HCT116 (cell line): ENCODE measurements at regions not wholly inside any gene's neighbourhood (a gene's known extent, or its start where the extent isn't known, plus 50 kb on each side); places are given as distances from the start of the nearest gene placed in this dataset.

Experiments used
- ATAC-seq: fragments of 200-7000 bp; cut with Tn5 transposase; 2 replicates; pipeline ENCODE4 v1.9.1; 2020; ENCODE audit warnings: mild to moderate bottlenecking, moderate library complexity
- BruUV-seq: library from RNA; stranded (reverse); fragments of 400-500 nt; replicated peaks from 2 replicates; lab custom pipeline; 2021; lab: Mats Ljungman, UMichigan
- CTCF ChIA-PET: fragments of 300-600 bp; sonication (Branson Sonifier 250); formaldehyde crosslinking; loops from one replicate; lab custom pipeline; 2021; ENCODE audit warnings: antibody characterized with exemption; lab: Charles Lee
- POLR2A ChIA-PET: fragments of 300-600, 350-600 bp; sonication (Branson Sonifier 250); formaldehyde crosslinking; loops from one replicate; lab custom pipeline; 2021; ENCODE audit warnings: antibody characterized with exemption; lab: Charles Lee
- RAD21 ChIA-PET, 2 experiments: fragments of 300-600 bp; sonication (Branson Sonifier 250); formaldehyde crosslinking; loops; one replicate each; lab custom pipeline; 2023; ENCODE audit warnings: low total read pairs in 2 of 2; ENCODE audit not compliant: uncharacterized antibody in 2 of 2, unreplicated experiment in 2 of 2, low non-redundant PET in 1 of 2; lab: Charles Lee
- DNase-seq: peaks from one replicate; pipeline ENCODE4 v3.0.0-alpha.2; 2010; ENCODE audit warnings: low read depth, low spot score
- H2AFZ ChIP-seq: fragments of 200-600 bp; shearing (Covaris generic), sonication (generic); 2 replicates; pipeline ENCODE4 v1.6.1; 2017; ENCODE audit warnings: low read depth, mixed run types, mixed read lengths, antibody characterized with exemption, low read length; ENCODE audit not compliant: poor library complexity, severe bottlenecking
- H3K27ac ChIP-seq: 2 replicates; pipeline ENCODE4 v1.5.1; 2012; ENCODE audit warnings: low read depth, low read length
- H3K27me3 ChIP-seq: fragments of 200-600 bp; sonication (generic); 2 replicates; pipeline ENCODE4 v1.6.1; 2016; ENCODE audit warnings: mixed run types, low read length, mixed read lengths; ENCODE audit not compliant: insufficient read depth
- H3K36me3 ChIP-seq, 2 experiments: fragments of 200-500 bp in 1 of 2; fragments of 200-600 bp in 1 of 2; sonication (Bioruptor generic) in 1 of 2; sonication (generic) in 1 of 2; 2 replicates each; pipeline versions ENCODE4 v1.5.1 to v1.6.1; 2014 to 2016; ENCODE audit warnings: low read length in 2 of 2, inconsistent platforms in 1 of 2, mixed read lengths in 1 of 2, mixed run types in 1 of 2; ENCODE audit not compliant: insufficient read depth in 2 of 2, control insufficient read depth in 1 of 2
- H3K4me1 ChIP-seq, 2 experiments: fragments of 200-600 bp in 1 of 2; sonication (generic) in 1 of 2; 2 replicates each; pipeline versions ENCODE4 v1.5.1 to v1.6.1; 2012 to 2017; ENCODE audit warnings: low read length in 2 of 2, inconsistent platforms in 1 of 2, mild to moderate bottlenecking in 1 of 2, mixed read lengths in 1 of 2, mixed run types in 1 of 2, moderate library complexity in 1 of 2; ENCODE audit not compliant: insufficient read depth in 2 of 2, control insufficient read depth in 1 of 2
- H3K4me2 ChIP-seq: fragments of 200-600 bp; sonication (generic); 2 replicates; pipeline ENCODE4 v1.6.1; 2017; ENCODE audit warnings: mixed run types, low read length, mixed read lengths
- H3K4me3 ChIP-seq, 2 experiments: fragments of 200-600 bp in 1 of 2; sonication (generic) in 1 of 2; replicated peaks in 1 of 2; 2 replicates each; pipeline ENCODE4 v1.5.1; 2011 to 2016; ENCODE audit warnings: low read length in 2 of 2, control low read depth in 1 of 2, low read depth in 1 of 2, mild to moderate bottlenecking in 1 of 2, mixed read lengths in 1 of 2, mixed run types in 1 of 2
- H3K79me2 ChIP-seq: fragments of 200-600 bp; sonication (generic); 2 replicates; pipeline ENCODE4 v1.6.1; 2017; ENCODE audit warnings: mild to moderate bottlenecking, mixed run types, low read length, moderate library complexity, mixed read lengths; ENCODE audit not compliant: insufficient read depth
- H3K9ac ChIP-seq: fragments of 200-600 bp; sonication (generic); 2 replicates; pipeline ENCODE4 v1.6.1; 2016; ENCODE audit warnings: low read length, mixed read lengths
- H3K9me2 ChIP-seq: fragments of 200-600 bp; sonication (generic), shearing (Covaris generic); 2 replicates; pipeline ENCODE4 v1.6.1; 2017; ENCODE audit warnings: mixed run types, mild to moderate bottlenecking, moderate library complexity; ENCODE audit not compliant: insufficient read depth
- H3K9me3 ChIP-seq, 2 experiments: fragments of 200-500 bp in 1 of 2; fragments of 200-600 bp in 1 of 2; sonication (Bioruptor generic) in 1 of 2; sonication (generic) in 1 of 2; 2 replicates each; pipeline ENCODE4 v1.6.1; 2014 to 2017; ENCODE audit warnings: low read length in 2 of 2, mixed read lengths in 2 of 2, inconsistent platforms in 1 of 2, low read depth in 1 of 2, mild to moderate bottlenecking in 1 of 2, mixed run types in 1 of 2, moderate library complexity in 1 of 2; ENCODE audit not compliant: control insufficient read depth in 1 of 2, insufficient read depth in 1 of 2
- H4K20me1 ChIP-seq: fragments of 200-600 bp; sonication (generic), shearing (Covaris generic); 2 replicates; pipeline ENCODE4 v1.6.1; 2017; ENCODE audit warnings: mixed run types, mild to moderate bottlenecking, moderate library complexity; ENCODE audit not compliant: insufficient read depth
- CBX3 ChIP-seq: IDR thresholded peaks from 2 replicates; pipeline ENCODE4 v1.6.1; 2012; ENCODE audit warnings: low read depth
- CEBPB ChIP-seq: IDR thresholded peaks from 2 replicates; pipeline ENCODE4 v1.6.1; 2012; ENCODE audit warnings: low read depth
- ELF1 ChIP-seq: IDR thresholded peaks from 2 replicates; pipeline ENCODE4 v1.6.1; 2012; ENCODE audit warnings: low read depth, borderline replicate concordance
- EZH2 ChIP-seq: fragments of 200-600 bp; sonication (generic); IDR thresholded peaks from 2 replicates; pipeline ENCODE4 v1.6.1; 2017; ENCODE audit warnings: antibody characterized with exemption, mixed run types
- EZH2phosphoT487 ChIP-seq: fragments of 200-600 bp; IDR thresholded peaks from 2 replicates; pipeline ENCODE4 v1.6.1; 2018; ENCODE audit warnings: antibody characterized with exemption, borderline replicate concordance
- FOSL1 ChIP-seq: IDR thresholded peaks from 2 replicates; pipeline ENCODE4 v1.6.1; 2012; ENCODE audit warnings: low read depth
- POLR2A ChIP-seq: IDR thresholded peaks from 2 replicates; pipeline ENCODE4 v1.7.0; 2011; ENCODE audit warnings: borderline replicate concordance; ENCODE audit not compliant: insufficient read depth, insufficient read length; ENCODE audit errors: extremely low read depth
- RAD21 ChIP-seq: IDR thresholded peaks from 2 replicates; pipeline ENCODE4 v1.6.1; 2012; ENCODE audit warnings: low read depth, mild to moderate bottlenecking
- REST ChIP-seq: IDR thresholded peaks from 2 replicates; pipeline ENCODE4 v1.6.1; 2012; ENCODE audit warnings: low read depth
- SP1 ChIP-seq: IDR thresholded peaks from 2 replicates; pipeline ENCODE4 v1.6.1; 2012; ENCODE audit warnings: low read depth
- SRF ChIP-seq: IDR thresholded peaks from 2 replicates; pipeline ENCODE4 v1.6.1; 2012; ENCODE audit warnings: low read depth
- TCF7L2 ChIP-seq: IDR thresholded peaks from 2 replicates; pipeline ENCODE4 v1.7.0; 2011; ENCODE audit warnings: borderline replicate concordance, inconsistent platforms; ENCODE audit not compliant: insufficient read depth, insufficient read length; ENCODE audit errors: extremely low read depth
- YY1 ChIP-seq: IDR thresholded peaks from 2 replicates; pipeline ENCODE4 v1.6.1; 2011; ENCODE audit warnings: low read length, low read depth, moderate library complexity, mild to moderate bottlenecking; ENCODE audit not compliant: insufficient replicate concordance; ENCODE audit errors: extremely low read depth
- intact Hi-C: fragments of 100-400 bp; cut with micrococcal nuclease; formaldehyde crosslinking; loops from 2 replicates; pipeline ENCODE4 v1.10.0; 2022
- TF ChIP-seq, protein P1 (sequence below): IDR thresholded peaks from 2 replicates; pipeline ENCODE4 v1.6.1; 2011; ENCODE audit warnings: mild to moderate bottlenecking, low read length, moderate library complexity; ENCODE audit not compliant: insufficient replicate concordance; ENCODE audit errors: extremely low read depth
- TF ChIP-seq, protein P2 (sequence below): IDR thresholded peaks from 2 replicates; pipeline ENCODE4 v1.6.1; 2012

DNA sequence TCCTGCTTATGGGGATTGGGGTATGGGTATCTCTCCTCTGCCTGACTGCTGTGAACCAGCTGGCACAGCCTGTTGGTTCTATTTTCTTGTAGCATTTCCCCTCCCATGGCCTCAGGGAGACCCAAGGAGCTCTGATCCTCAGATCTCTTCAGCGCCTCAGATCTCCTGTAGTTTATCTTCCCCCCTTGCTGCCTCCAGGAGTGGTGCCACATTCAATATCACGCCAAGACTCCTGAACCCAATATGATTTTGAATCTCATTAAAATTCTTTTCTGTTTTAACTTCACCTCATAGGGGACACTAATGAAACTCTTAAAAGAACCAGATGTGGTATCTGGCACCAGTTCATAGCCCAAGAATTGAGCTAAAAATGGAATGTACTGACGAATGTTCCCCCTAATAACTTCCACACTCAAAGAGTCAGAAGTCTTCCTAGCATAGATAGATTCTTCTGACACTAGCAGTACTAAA, 59.6 kb upstream of the LIFR start:
- Histone ChIP-seq H4K20me1 (no peaks in the 10 kb centered on the region), H3K9me2 (no peaks in the 10 kb centered on the region), H3K4me3 (no peak overlapping the region), H3K9ac (no peak overlapping the region), H3K4me1 (peaks cover 11 to 13% of the 10 kb centered on the region in 2 experiments), H2AFZ (no peak overlapping the region), H3K27me3 (no peaks in the 10 kb centered on the region), H3K36me3 (no peaks in the 10 kb centered on the region), H3K4me2 (no peak overlapping the region), H3K27ac (no peak overlapping the region), H3K79me2 (no peaks in the 10 kb centered on the region), H3K9me3 (no peaks in the 10 kb centered on the region)
- ChIA-PET CTCF (no interaction called here), POLR2A (no interaction called here), RAD21 (no interaction called here)
- TF ChIP-seq SRF: no peak
- no peak for TF ChIP-seq RAD21
- TF ChIP-seq CBX3: no peak
- TF ChIP-seq SP1: no peak
- no peak for TF ChIP-seq TCF7L2
- no peak for TF ChIP-seq POLR2A
- no peak for TF ChIP-seq YY1
- TF ChIP-seq, protein P1, sequence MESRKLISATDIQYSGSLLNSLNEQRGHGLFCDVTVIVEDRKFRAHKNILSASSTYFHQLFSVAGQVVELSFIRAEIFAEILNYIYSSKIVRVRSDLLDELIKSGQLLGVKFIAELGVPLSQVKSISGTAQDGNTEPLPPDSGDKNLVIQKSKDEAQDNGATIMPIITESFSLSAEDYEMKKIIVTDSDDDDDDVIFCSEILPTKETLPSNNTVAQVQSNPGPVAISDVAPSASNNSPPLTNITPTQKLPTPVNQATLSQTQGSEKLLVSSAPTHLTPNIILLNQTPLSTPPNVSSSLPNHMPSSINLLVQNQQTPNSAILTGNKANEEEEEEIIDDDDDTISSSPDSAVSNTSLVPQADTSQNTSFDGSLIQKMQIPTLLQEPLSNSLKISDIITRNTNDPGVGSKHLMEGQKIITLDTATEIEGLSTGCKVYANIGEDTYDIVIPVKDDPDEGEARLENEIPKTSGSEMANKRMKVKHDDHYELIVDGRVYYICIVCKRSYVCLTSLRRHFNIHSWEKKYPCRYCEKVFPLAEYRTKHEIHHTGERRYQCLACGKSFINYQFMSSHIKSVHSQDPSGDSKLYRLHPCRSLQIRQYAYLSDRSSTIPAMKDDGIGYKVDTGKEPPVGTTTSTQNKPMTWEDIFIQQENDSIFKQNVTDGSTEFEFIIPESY: no peak
- DNase-seq (no peak), ATAC-seq (no peak)
- BruUV-seq: no TSS peak
- intact Hi-C loops: no loop called here

- no peaks in the 10 kb centered on the region for H3K9me2 ChIP-seq
- ATAC-seq (no peak), DNase-seq (no peak)
- H3K27me3 ChIP-seq: no peaks in the 10 kb centered on the region
- no peak overlapping the region for H3K4me3 ChIP-seq
- ChIA-PET CTCF (no interaction called here), RAD21 (no interaction called here), POLR2A (no interaction called here)
- no peak overlapping the region for H3K4me2 ChIP-seq
- no peak overlapping the region for H3K9ac ChIP-seq
- H4K20me1 ChIP-seq: no peaks in the 10 kb centered on the region
- no peaks in the 10 kb centered on the region for H3K9me3 ChIP-seq
- BruUV-seq: no TSS peak
- no peaks in the 10 kb centered on the region for H3K79me2 ChIP-seq
- no peaks in the 10 kb centered on the region for H3K36me3 ChIP-seq
- no peak overlapping the region for H3K27ac ChIP-seq
- H2AFZ ChIP-seq: no peak overlapping the region
- intact Hi-C loops: no loop called here
- H3K4me1 ChIP-seq: peaks cover 11 to 13% of the 10 kb centered on the region in 2 experiments
- TF ChIP-seq EZH2phosphoT487: no peak
- TF ChIP-seq, protein P2, sequence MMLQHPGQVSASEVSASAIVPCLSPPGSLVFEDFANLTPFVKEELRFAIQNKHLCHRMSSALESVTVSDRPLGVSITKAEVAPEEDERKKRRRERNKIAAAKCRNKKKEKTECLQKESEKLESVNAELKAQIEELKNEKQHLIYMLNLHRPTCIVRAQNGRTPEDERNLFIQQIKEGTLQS: no peak
- no peak for TF ChIP-seq EZH2
- no peak for TF ChIP-seq CEBPB
- TF ChIP-seq POLR2A: no peak
- TF ChIP-seq SRF: no peak
- TF ChIP-seq REST: no peak
- no peak for TF ChIP-seq FOSL1
- no peak for TF ChIP-seq SP1
- TF ChIP-seq ELF1: no peak
These were observed 61.7 kb upstream of the LIFR start for GRCh38 chr5:38618154-38618553.
